Breast epithelium (tissue), 3 donors: ENCODE measurements at regions not wholly inside any gene's neighbourhood (a gene's known extent, or its start where the extent isn't known, plus 50 kb on each side); places are given as distances from the start of the nearest gene placed in this dataset.

Source experiments
- CTCF ChIP-seq, 3 donors: fragments of 450-650 bp; IDR thresholded peaks; one replicate each; pipeline ENCODE4 v1.5.1; 2016 to 2017; ENCODE audit warnings: antibody characterized with exemption in 3 of 3, mild to moderate bottlenecking in 3 of 3, moderate library complexity in 3 of 3
- POLR2A ChIP-seq: fragments of 450-650 bp; IDR thresholded peaks from one replicate; pipeline ENCODE4 v1.6.1; 2016; ENCODE audit warnings: antibody characterized with exemption, mild to moderate bottlenecking, moderate library complexity
- POLR2AphosphoS5 ChIP-seq, 3 donors: sonication (generic); formaldehyde crosslinking; IDR thresholded peaks; one replicate each; pipeline ENCODE4 v1.6.1; 2017; ENCODE audit warnings: antibody characterized with exemption in 3 of 3

GRCh38 chr5:2353871-2354440, 397.5 kb downstream of the IRX2 start:
- no peak for TF ChIP-seq CTCF (IDR thresholded peaks at IDR 0.05)
- no peak for TF ChIP-seq POLR2A
- no peak for TF ChIP-seq POLR2AphosphoS5 (IDR thresholded peaks at IDR 0.05)
